HL-60 (cell line): ENCODE measurements at regions not wholly inside any gene's neighbourhood (a gene's known extent, or its start where the extent isn't known, plus 50 kb on each side); places are given as distances from the start of the nearest gene placed in this dataset.

Source experiments
- DNase-seq, 2 experiments: peaks; one replicate each; pipeline ENCODE4 v3.0.0-alpha.2; 2010 to 2020; ENCODE audit warnings: low read depth in 1 of 2, low spot score in 1 of 2
- H3K27ac ChIP-seq: fragments of 250-450 bp; sonication (Bioruptor Pico); replicated peaks from 2 replicates; pipeline ENCODE4 v1.5.1; 2020; ENCODE audit warnings: mild to moderate bottlenecking, moderate library complexity
- H3K27me3 ChIP-seq: fragments of 250-450 bp; sonication (Bioruptor Pico); 2 replicates; pipeline ENCODE4 v1.5.1; 2021; ENCODE audit warnings: mild to moderate bottlenecking, moderate library complexity; ENCODE audit not compliant: insufficient read depth, poor library complexity, severe bottlenecking
- H3K4me3 ChIP-seq: replicated peaks from 2 replicates; pipeline ENCODE4 v1.5.1; 2011; ENCODE audit warnings: mild to moderate bottlenecking, control low read depth, low read length; ENCODE audit not compliant: insufficient read depth
- GABPA ChIP-seq: IDR thresholded peaks from 2 replicates; pipeline ENCODE4 v1.6.1; 2012; ENCODE audit warnings: low read depth
- POLR2AphosphoS5 ChIP-seq: IDR thresholded peaks from 2 replicates; pipeline ENCODE4 v1.6.1; 2012; ENCODE audit warnings: low read depth
- SPI1 ChIP-seq: IDR thresholded peaks from 2 replicates; pipeline ENCODE4 v1.6.1; 2012; ENCODE audit warnings: low read depth, mild to moderate bottlenecking, borderline replicate concordance
- TF ChIP-seq, protein P1 (sequence below): IDR thresholded peaks from 2 replicates; pipeline ENCODE4 v1.6.1; 2012; ENCODE audit warnings: low read depth; ENCODE audit not compliant: insufficient replicate concordance
- TF ChIP-seq, protein P2 (sequence below): IDR thresholded peaks from one replicate; pipeline ENCODE4 v1.5.1; 2011; ENCODE audit warnings: low read length, control low read depth, inconsistent platforms; ENCODE audit not compliant: insufficient read depth

GRCh38 chr13:71325556-71325955 lies 541.4 kb downstream of the DACH1 start:
- TF ChIP-seq GABPA, result no peak

DNA sequence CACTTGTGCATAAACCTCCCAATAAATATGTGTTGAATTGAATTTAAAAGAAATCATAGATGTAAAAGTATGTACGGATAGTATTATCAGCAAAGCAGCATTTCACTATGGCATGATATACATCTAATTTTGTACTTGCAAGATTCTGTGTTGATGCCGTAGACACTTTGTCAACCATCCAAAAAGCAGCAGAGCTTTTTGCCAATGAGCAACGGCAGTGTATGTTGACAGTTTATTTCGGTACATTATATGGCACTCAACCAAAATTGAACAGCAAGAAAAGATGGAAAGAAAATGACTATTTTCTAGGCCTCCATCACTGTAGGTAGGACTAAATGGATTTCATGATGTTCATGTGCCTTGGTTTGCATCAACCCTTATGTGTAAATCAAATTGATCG lies 543.7 kb downstream of the DACH1 start:
- no peak for DNase-seq
- Histone ChIP-seq H3K27me3 (no peaks in the 10 kb centered on the region), H3K27ac (no peak overlapping the region), H3K4me3 (no peak overlapping the region)
- TF ChIP-seq POLR2AphosphoS5 (no peak), GABPA (no peak), SPI1 (no peak)
- TF ChIP-seq, protein P1, sequence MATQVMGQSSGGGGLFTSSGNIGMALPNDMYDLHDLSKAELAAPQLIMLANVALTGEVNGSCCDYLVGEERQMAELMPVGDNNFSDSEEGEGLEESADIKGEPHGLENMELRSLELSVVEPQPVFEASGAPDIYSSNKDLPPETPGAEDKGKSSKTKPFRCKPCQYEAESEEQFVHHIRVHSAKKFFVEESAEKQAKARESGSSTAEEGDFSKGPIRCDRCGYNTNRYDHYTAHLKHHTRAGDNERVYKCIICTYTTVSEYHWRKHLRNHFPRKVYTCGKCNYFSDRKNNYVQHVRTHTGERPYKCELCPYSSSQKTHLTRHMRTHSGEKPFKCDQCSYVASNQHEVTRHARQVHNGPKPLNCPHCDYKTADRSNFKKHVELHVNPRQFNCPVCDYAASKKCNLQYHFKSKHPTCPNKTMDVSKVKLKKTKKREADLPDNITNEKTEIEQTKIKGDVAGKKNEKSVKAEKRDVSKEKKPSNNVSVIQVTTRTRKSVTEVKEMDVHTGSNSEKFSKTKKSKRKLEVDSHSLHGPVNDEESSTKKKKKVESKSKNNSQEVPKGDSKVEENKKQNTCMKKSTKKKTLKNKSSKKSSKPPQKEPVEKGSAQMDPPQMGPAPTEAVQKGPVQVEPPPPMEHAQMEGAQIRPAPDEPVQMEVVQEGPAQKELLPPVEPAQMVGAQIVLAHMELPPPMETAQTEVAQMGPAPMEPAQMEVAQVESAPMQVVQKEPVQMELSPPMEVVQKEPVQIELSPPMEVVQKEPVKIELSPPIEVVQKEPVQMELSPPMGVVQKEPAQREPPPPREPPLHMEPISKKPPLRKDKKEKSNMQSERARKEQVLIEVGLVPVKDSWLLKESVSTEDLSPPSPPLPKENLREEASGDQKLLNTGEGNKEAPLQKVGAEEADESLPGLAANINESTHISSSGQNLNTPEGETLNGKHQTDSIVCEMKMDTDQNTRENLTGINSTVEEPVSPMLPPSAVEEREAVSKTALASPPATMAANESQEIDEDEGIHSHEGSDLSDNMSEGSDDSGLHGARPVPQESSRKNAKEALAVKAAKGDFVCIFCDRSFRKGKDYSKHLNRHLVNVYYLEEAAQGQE, result no peak
- TF ChIP-seq, protein P2, sequence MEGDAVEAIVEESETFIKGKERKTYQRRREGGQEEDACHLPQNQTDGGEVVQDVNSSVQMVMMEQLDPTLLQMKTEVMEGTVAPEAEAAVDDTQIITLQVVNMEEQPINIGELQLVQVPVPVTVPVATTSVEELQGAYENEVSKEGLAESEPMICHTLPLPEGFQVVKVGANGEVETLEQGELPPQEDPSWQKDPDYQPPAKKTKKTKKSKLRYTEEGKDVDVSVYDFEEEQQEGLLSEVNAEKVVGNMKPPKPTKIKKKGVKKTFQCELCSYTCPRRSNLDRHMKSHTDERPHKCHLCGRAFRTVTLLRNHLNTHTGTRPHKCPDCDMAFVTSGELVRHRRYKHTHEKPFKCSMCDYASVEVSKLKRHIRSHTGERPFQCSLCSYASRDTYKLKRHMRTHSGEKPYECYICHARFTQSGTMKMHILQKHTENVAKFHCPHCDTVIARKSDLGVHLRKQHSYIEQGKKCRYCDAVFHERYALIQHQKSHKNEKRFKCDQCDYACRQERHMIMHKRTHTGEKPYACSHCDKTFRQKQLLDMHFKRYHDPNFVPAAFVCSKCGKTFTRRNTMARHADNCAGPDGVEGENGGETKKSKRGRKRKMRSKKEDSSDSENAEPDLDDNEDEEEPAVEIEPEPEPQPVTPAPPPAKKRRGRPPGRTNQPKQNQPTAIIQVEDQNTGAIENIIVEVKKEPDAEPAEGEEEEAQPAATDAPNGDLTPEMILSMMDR, result no peak

More at GRCh38 chr13:71325556-71325955, 541.4 kb downstream of the DACH1 start:
- H3K27me3 ChIP-seq, result no peaks in the 10 kb centered on the region
- H3K4me3 ChIP-seq, result no peak overlapping the region
- DNase-seq, result no peak
- H3K27ac ChIP-seq, result no peak overlapping the region

DNA sequence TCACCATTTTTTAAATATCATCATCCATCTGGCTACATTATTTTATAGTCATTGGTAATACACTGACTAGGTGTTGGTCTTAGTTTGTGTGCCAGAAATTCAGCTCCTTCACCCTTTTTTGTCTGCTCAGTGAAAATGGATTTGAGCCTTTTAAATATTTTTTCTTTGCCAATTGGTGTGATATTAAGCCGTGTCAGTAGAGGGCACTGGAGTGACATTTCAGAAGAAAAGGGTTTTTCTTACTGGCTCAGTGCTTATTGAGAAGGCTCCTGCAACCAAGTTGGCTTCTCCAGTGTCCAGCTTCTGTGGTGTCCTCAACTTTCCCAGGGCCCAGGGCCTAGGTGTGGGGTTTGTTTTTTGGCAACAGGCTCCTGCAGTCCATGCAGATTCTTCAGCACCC lies 546.6 kb downstream of the DACH1 start:
- no peak overlapping the region for H3K4me3 ChIP-seq
- H3K27ac ChIP-seq, result no peak overlapping the region
- TF ChIP-seq SPI1, result no peak
- TF ChIP-seq, protein P2, result peak; percentile 46
- peaks cover 3% of the 10 kb centered on the region for H3K27me3 ChIP-seq
- DNase-seq, result peak in 1 of 2 experiments; percentile 51

DNA sequence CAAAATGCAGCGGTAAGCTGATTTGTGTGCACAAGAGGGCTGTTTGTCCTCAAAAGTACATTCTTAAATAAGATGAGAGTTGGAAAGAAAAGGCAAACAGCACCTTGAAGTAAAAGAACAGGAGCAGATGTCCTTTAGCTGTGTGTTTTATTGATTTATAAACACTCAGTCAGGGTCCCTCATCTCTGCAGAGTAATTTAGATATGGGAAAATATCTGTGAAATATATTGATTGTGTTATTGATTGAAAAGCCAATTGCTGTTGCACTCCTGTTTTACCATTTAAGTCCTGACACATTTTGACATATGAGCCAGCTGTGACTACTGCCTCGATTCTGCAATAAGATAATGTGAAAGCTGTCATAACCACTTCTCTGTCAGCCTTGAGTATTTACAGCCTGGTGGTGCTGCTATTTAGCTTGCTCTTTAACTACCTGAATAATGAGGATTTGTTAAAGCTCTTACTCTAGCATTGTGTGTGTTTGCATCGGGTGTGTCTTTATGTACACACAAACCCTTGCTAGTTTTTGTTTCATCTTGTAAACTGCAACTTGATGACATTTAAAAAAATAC lies 550.1 kb downstream of the DACH1 start:
- H3K27ac ChIP-seq, result no peak overlapping the region
- no peak for DNase-seq
- TF ChIP-seq, protein P1, result no peak
- TF ChIP-seq, protein P2, result no peak
- TF ChIP-seq GABPA, result no peak
- no peak for TF ChIP-seq SPI1
- no peak for TF ChIP-seq POLR2AphosphoS5
- peaks cover 3% of the 10 kb centered on the region for H3K27me3 ChIP-seq
- H3K4me3 ChIP-seq, result no peak overlapping the region
